ENCODE measurements at regions not wholly inside any gene's neighbourhood (a gene's known extent, or its start where the extent isn't known, plus 50 kb on each side); places are given as distances from the start of the nearest gene placed in this dataset.
"Not testable (repeated sequence)": the region's sequence is repeated elsewhere in the genome, so short reads cannot be mapped to it uniquely, and the experiment has no call there.

GRCh38 chr3:102036472-102036871, 187.2 kb downstream of the NFKBIZ start:
- no peak for DNase-seq (ENCODE audit: low read depth in 2 of 2)

- DNase-seq (ENCODE audit: low read depth in 2 of 2), result no peak
These were observed 187.9 kb downstream of the NFKBIZ start for GRCh38 chr3:102037209-102037608.

GRCh38 chr3:102037791-102038190, 188.5 kb downstream of the NFKBIZ start:
- no peak for DNase-seq (ENCODE audit: low read depth in 2 of 2)

GRCh38 chr3:102038477-102039142, 189.3 kb downstream of the NFKBIZ start:
- no peak for DNase-seq (ENCODE audit: low read depth in 2 of 2)

- not testable (repeated sequence) for DNase-seq (ENCODE audit: low read depth in 2 of 2)
These were observed 190.8 kb downstream of the NFKBIZ start for GRCh38 chr3:102040144-102040543.

- DNase-seq (ENCODE audit: low read depth in 2 of 2), result no peak
These were observed 204.2 kb downstream of the NFKBIZ start for GRCh38 chr3:102053375-102053989.

GRCh38 chr3:102054543-102055080, 205.3 kb downstream of the NFKBIZ start:
- no peak for DNase-seq (ENCODE audit: low read depth in 2 of 2)

GRCh38 chr3:102057781-102058421, 208.6 kb downstream of the NFKBIZ start:
- DNase-seq (ENCODE audit: low read depth in 2 of 2), result no peak

GRCh38 chr3:102059145-102059943, 210.0 kb downstream of the NFKBIZ start:
- no peak for DNase-seq (ENCODE audit: low read depth in 2 of 2)

- no peak for DNase-seq (ENCODE audit: low read depth in 2 of 2)
These were observed 211.5 kb downstream of the NFKBIZ start for GRCh38 chr3:102060814-102061213.

GRCh38 chr3:102063572-102063971, 214.3 kb downstream of the NFKBIZ start:
- no peak for DNase-seq (ENCODE audit: low read depth in 2 of 2)

GRCh38 chr3:102066470-102066869, 217.2 kb downstream of the NFKBIZ start:
- DNase-seq (ENCODE audit: low read depth in 2 of 2), result no peak

GRCh38 chr3:102068327-102068726, 219.0 kb downstream of the NFKBIZ start:
- no peak for DNase-seq (ENCODE audit: low read depth in 2 of 2)

GRCh38 chr3:102068736-102069135, 219.4 kb downstream of the NFKBIZ start:
- no peak for DNase-seq (ENCODE audit: low read depth in 2 of 2)

- DNase-seq (ENCODE audit: low read depth in 2 of 2), result no peak
These were observed 219.9 kb downstream of the NFKBIZ start for GRCh38 chr3:102069211-102069662.

- no peak for DNase-seq (ENCODE audit: low read depth in 2 of 2)
These were observed 225.6 kb downstream of the NFKBIZ start for GRCh38 chr3:102074946-102075345.

GRCh38 chr3:102078401-102078800, 229.1 kb downstream of the NFKBIZ start:
- DNase-seq (ENCODE audit: low read depth in 2 of 2), result no peak

- no peak for DNase-seq (ENCODE audit: low read depth in 2 of 2)
These were observed 229.8 kb downstream of the NFKBIZ start for GRCh38 chr3:102078854-102079808.

- no peak for DNase-seq (ENCODE audit: low read depth in 2 of 2)
These were observed 230.5 kb downstream of the NFKBIZ start for GRCh38 chr3:102079809-102080197.

GRCh38 chr3:102081572-102082289, 232.4 kb downstream of the NFKBIZ start:
- DNase-seq (ENCODE audit: low read depth in 2 of 2), result no peak

Data from stimulated activated CD8-positive, alpha-beta memory T cell treated with anti-CD3 and anti-CD28 coated beads, Interleukin-7, amount 100 ng/mL, for 1 hour (primary cell).